HCT116 (cell line): ENCODE measurements at regions not wholly inside any gene's neighbourhood (a gene's known extent, or its start where the extent isn't known, plus 50 kb on each side); places are given as distances from the start of the nearest gene placed in this dataset.

Source experiments
- ATAC-seq: fragments of 200-7000 bp; cut with Tn5 transposase; 2 replicates; pipeline ENCODE4 v1.9.1; 2020; ENCODE audit warnings: mild to moderate bottlenecking, moderate library complexity
- BruUV-seq: library from RNA; stranded (reverse); fragments of 400-500 nt; replicated peaks from 2 replicates; lab custom pipeline; 2021; lab: Mats Ljungman, UMichigan
- CTCF ChIA-PET: fragments of 300-600 bp; sonication (Branson Sonifier 250); formaldehyde crosslinking; loops from one replicate; lab custom pipeline; 2021; ENCODE audit warnings: antibody characterized with exemption; lab: Charles Lee
- POLR2A ChIA-PET: fragments of 300-600, 350-600 bp; sonication (Branson Sonifier 250); formaldehyde crosslinking; loops from one replicate; lab custom pipeline; 2021; ENCODE audit warnings: antibody characterized with exemption; lab: Charles Lee
- RAD21 ChIA-PET, 2 experiments: fragments of 300-600 bp; sonication (Branson Sonifier 250); formaldehyde crosslinking; loops; one replicate each; lab custom pipeline; 2023; ENCODE audit warnings: low total read pairs in 2 of 2; ENCODE audit not compliant: uncharacterized antibody in 2 of 2, unreplicated experiment in 2 of 2, low non-redundant PET in 1 of 2; lab: Charles Lee
- DNase-seq: peaks from one replicate; pipeline ENCODE4 v3.0.0-alpha.2; 2010; ENCODE audit warnings: low read depth, low spot score
- H2AFZ ChIP-seq: fragments of 200-600 bp; shearing (Covaris generic), sonication (generic); 2 replicates; pipeline ENCODE4 v1.6.1; 2017; ENCODE audit warnings: low read depth, mixed run types, mixed read lengths, antibody characterized with exemption, low read length; ENCODE audit not compliant: poor library complexity, severe bottlenecking
- H3K27ac ChIP-seq: 2 replicates; pipeline ENCODE4 v1.5.1; 2012; ENCODE audit warnings: low read depth, low read length
- H3K27me3 ChIP-seq: fragments of 200-600 bp; sonication (generic); 2 replicates; pipeline ENCODE4 v1.6.1; 2016; ENCODE audit warnings: mixed run types, low read length, mixed read lengths; ENCODE audit not compliant: insufficient read depth
- H3K36me3 ChIP-seq, 2 experiments: fragments of 200-500 bp in 1 of 2; fragments of 200-600 bp in 1 of 2; sonication (Bioruptor generic) in 1 of 2; sonication (generic) in 1 of 2; 2 replicates each; pipeline versions ENCODE4 v1.5.1 to v1.6.1; 2014 to 2016; ENCODE audit warnings: low read length in 2 of 2, inconsistent platforms in 1 of 2, mixed read lengths in 1 of 2, mixed run types in 1 of 2; ENCODE audit not compliant: insufficient read depth in 2 of 2, control insufficient read depth in 1 of 2
- H3K4me1 ChIP-seq, 2 experiments: fragments of 200-600 bp in 1 of 2; sonication (generic) in 1 of 2; 2 replicates each; pipeline versions ENCODE4 v1.5.1 to v1.6.1; 2012 to 2017; ENCODE audit warnings: low read length in 2 of 2, inconsistent platforms in 1 of 2, mild to moderate bottlenecking in 1 of 2, mixed read lengths in 1 of 2, mixed run types in 1 of 2, moderate library complexity in 1 of 2; ENCODE audit not compliant: insufficient read depth in 2 of 2, control insufficient read depth in 1 of 2
- H3K4me2 ChIP-seq: fragments of 200-600 bp; sonication (generic); 2 replicates; pipeline ENCODE4 v1.6.1; 2017; ENCODE audit warnings: mixed run types, low read length, mixed read lengths
- H3K4me3 ChIP-seq, 2 experiments: fragments of 200-600 bp in 1 of 2; sonication (generic) in 1 of 2; replicated peaks in 1 of 2; 2 replicates each; pipeline ENCODE4 v1.5.1; 2011 to 2016; ENCODE audit warnings: low read length in 2 of 2, control low read depth in 1 of 2, low read depth in 1 of 2, mild to moderate bottlenecking in 1 of 2, mixed read lengths in 1 of 2, mixed run types in 1 of 2
- H3K79me2 ChIP-seq: fragments of 200-600 bp; sonication (generic); 2 replicates; pipeline ENCODE4 v1.6.1; 2017; ENCODE audit warnings: mild to moderate bottlenecking, mixed run types, low read length, moderate library complexity, mixed read lengths; ENCODE audit not compliant: insufficient read depth
- H3K9ac ChIP-seq: fragments of 200-600 bp; sonication (generic); 2 replicates; pipeline ENCODE4 v1.6.1; 2016; ENCODE audit warnings: low read length, mixed read lengths
- H3K9me2 ChIP-seq: fragments of 200-600 bp; sonication (generic), shearing (Covaris generic); 2 replicates; pipeline ENCODE4 v1.6.1; 2017; ENCODE audit warnings: mixed run types, mild to moderate bottlenecking, moderate library complexity; ENCODE audit not compliant: insufficient read depth
- H3K9me3 ChIP-seq, 2 experiments: fragments of 200-500 bp in 1 of 2; fragments of 200-600 bp in 1 of 2; sonication (Bioruptor generic) in 1 of 2; sonication (generic) in 1 of 2; 2 replicates each; pipeline ENCODE4 v1.6.1; 2014 to 2017; ENCODE audit warnings: low read length in 2 of 2, mixed read lengths in 2 of 2, inconsistent platforms in 1 of 2, low read depth in 1 of 2, mild to moderate bottlenecking in 1 of 2, mixed run types in 1 of 2, moderate library complexity in 1 of 2; ENCODE audit not compliant: control insufficient read depth in 1 of 2, insufficient read depth in 1 of 2
- H4K20me1 ChIP-seq: fragments of 200-600 bp; sonication (generic), shearing (Covaris generic); 2 replicates; pipeline ENCODE4 v1.6.1; 2017; ENCODE audit warnings: mixed run types, mild to moderate bottlenecking, moderate library complexity; ENCODE audit not compliant: insufficient read depth
- CEBPB ChIP-seq: IDR thresholded peaks from 2 replicates; pipeline ENCODE4 v1.6.1; 2012; ENCODE audit warnings: low read depth
- EGR1 ChIP-seq: IDR thresholded peaks from 2 replicates; pipeline ENCODE4 v1.6.1; 2012; ENCODE audit warnings: low read depth
- ELF1 ChIP-seq: IDR thresholded peaks from 2 replicates; pipeline ENCODE4 v1.6.1; 2012; ENCODE audit warnings: low read depth, borderline replicate concordance
- POLR2A ChIP-seq: IDR thresholded peaks from 2 replicates; pipeline ENCODE4 v1.7.0; 2011; ENCODE audit warnings: borderline replicate concordance; ENCODE audit not compliant: insufficient read depth, insufficient read length; ENCODE audit errors: extremely low read depth
- RAD21 ChIP-seq: IDR thresholded peaks from 2 replicates; pipeline ENCODE4 v1.6.1; 2012; ENCODE audit warnings: low read depth, mild to moderate bottlenecking
- REST ChIP-seq: IDR thresholded peaks from 2 replicates; pipeline ENCODE4 v1.6.1; 2012; ENCODE audit warnings: low read depth
- SIN3A ChIP-seq: IDR thresholded peaks from 2 replicates; pipeline ENCODE4 v1.6.1; 2012; ENCODE audit warnings: low read depth
- SP1 ChIP-seq: IDR thresholded peaks from 2 replicates; pipeline ENCODE4 v1.6.1; 2012; ENCODE audit warnings: low read depth
- SRF ChIP-seq: IDR thresholded peaks from 2 replicates; pipeline ENCODE4 v1.6.1; 2012; ENCODE audit warnings: low read depth
- TCF7L2 ChIP-seq: IDR thresholded peaks from 2 replicates; pipeline ENCODE4 v1.7.0; 2011; ENCODE audit warnings: borderline replicate concordance, inconsistent platforms; ENCODE audit not compliant: insufficient read depth, insufficient read length; ENCODE audit errors: extremely low read depth
- ZBTB33 ChIP-seq: IDR thresholded peaks from 2 replicates; pipeline ENCODE4 v1.6.1; 2011; ENCODE audit warnings: mild to moderate bottlenecking, low read length, moderate library complexity; ENCODE audit not compliant: insufficient replicate concordance; ENCODE audit errors: extremely low read depth
- intact Hi-C: fragments of 100-400 bp; cut with micrococcal nuclease; formaldehyde crosslinking; loops from 2 replicates; pipeline ENCODE4 v1.10.0; 2022

- Histone ChIP-seq H3K79me2 (no peaks in the 10 kb centered on the region), H3K27ac (no peak overlapping the region), H3K27me3 (no peaks in the 10 kb centered on the region), H3K4me3 (no peak overlapping the region), H3K4me1 (no peaks in the 10 kb centered on the region), H3K9me3 (no peaks in the 10 kb centered on the region), H3K4me2 (no peak overlapping the region), H3K9ac (no peak overlapping the region), H3K36me3 (no peaks in the 10 kb centered on the region), H4K20me1 (no peaks in the 10 kb centered on the region), H2AFZ (no peak overlapping the region), H3K9me2 (no peaks in the 10 kb centered on the region)
- no peak for DNase-seq
- ChIA-PET POLR2A (no interaction called here), CTCF (interaction anchor here (0.9 kb wide), 1 partner anchor 276 kb away, joined by 3 read pairs; no protein-coding TSS in a partner anchor), RAD21 (no interaction called here)
- ATAC-seq, result no peak
- intact Hi-C loops, result no loop called here
- BruUV-seq, result no TSS peak
- TF ChIP-seq SIN3A (no peak), REST (no peak), RAD21 (no peak), SRF (no peak), ZBTB33 (no peak), ELF1 (no peak), SP1 (no peak), TCF7L2 (no peak), CEBPB (no peak), POLR2A (no peak), EGR1 (no peak)
Observed at GRCh38 chr5:62719061-62719720, 140.6 kb downstream of the LRRC70 start.
